ENCODE measurements at regions not wholly inside any gene's neighbourhood (a gene's known extent, or its start where the extent isn't known, plus 50 kb on each side); places are given as distances from the start of the nearest gene placed in this dataset.

DNA sequence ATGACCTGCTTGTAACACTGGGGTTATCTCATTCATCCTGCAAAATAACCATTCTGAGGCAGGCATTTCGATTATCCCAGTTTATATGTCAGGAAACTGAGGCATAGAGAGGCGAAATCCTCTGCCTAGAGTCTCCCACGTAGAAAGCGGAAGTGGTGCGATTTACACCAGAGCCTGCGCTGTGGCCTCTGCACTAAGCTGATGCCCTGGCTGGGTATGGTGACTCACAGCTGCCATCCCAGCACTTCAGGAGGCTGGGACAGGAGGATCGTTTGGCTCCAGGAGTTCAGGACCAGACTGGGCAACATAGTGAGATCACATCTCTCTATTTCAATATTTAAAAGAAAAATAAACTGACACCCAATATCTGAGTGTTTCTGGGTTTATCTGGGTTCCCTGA, 59.3 kb upstream of the BCO1 start:
- TF ChIP-seq YY1 (IDR thresholded peaks at IDR 0.05; ENCODE audit: low read depth) (no peak), MAX (IDR thresholded peaks at IDR 0.05) (no peak), RAD21 (IDR thresholded peaks at IDR 0.05; ENCODE audit: low read depth) (no peak), CREB1 (IDR thresholded peaks at IDR 0.05; ENCODE audit: low read depth) (no peak), EP300 (IDR thresholded peaks at IDR 0.05; ENCODE audit: borderline replicate concordance) (no peak), TCF12 (IDR thresholded peaks at IDR 0.05; ENCODE audit: low read depth) (no peak), USF1 (IDR thresholded peaks at IDR 0.05) (no peak), REST (IDR thresholded peaks at IDR 0.05; ENCODE audit: low read depth) (no peak)
